OCI-LY7 (cell line): ENCODE measurements at regions not wholly inside any gene's neighbourhood (a gene's known extent, or its start where the extent isn't known, plus 50 kb on each side); places are given as distances from the start of the nearest gene placed in this dataset.

Source experiments
- BruUV-seq: library from RNA; stranded (reverse); fragments of 400-500 nt; replicated peaks from 2 replicates; lab custom pipeline; 2021; lab: Mats Ljungman, UMichigan
- CTCF ChIA-PET: fragments of 300-600 bp; sonication (Branson Sonifier 250); formaldehyde crosslinking; loops from one replicate; lab custom pipeline; 2022; ENCODE audit warnings: antibody characterized with exemption; ENCODE audit not compliant: unreplicated experiment; lab: Charles Lee
- POLR2A ChIA-PET: fragments of 300-600 bp; sonication (Branson Sonifier 250); formaldehyde crosslinking; loops from one replicate; lab custom pipeline; 2022; ENCODE audit warnings: antibody characterized with exemption; lab: Charles Lee
- DNase-seq: peaks from one replicate; pipeline ENCODE4 v3.0.0-alpha.2; 2015; ENCODE audit warnings: low spot score
- H2AFZ ChIP-seq: fragments of 200-600 bp; sonication (generic), shearing (Covaris generic); 2 replicates; pipeline ENCODE4 v1.6.1; 2014; ENCODE audit warnings: mild to moderate bottlenecking, antibody characterized with exemption, low read length, moderate library complexity
- H3K27ac ChIP-seq: fragments of 200-600 bp; sonication (generic); 2 replicates; pipeline ENCODE4 v1.5.1; 2014; ENCODE audit warnings: mixed run types, low read depth, mild to moderate bottlenecking, moderate library complexity, low read length, inconsistent platforms; ENCODE audit not compliant: poor library complexity, severe bottlenecking
- H3K36me3 ChIP-seq: fragments of 200-600 bp; sonication (generic); 2 replicates; pipeline ENCODE4 v1.6.1; 2014; ENCODE audit warnings: mild to moderate bottlenecking, antibody characterized with exemption, low read length, moderate library complexity, mixed read lengths; ENCODE audit not compliant: insufficient read depth
- H3K4me1 ChIP-seq: fragments of 200-600 bp; sonication (generic); 2 replicates; pipeline ENCODE4 v1.5.1; 2014; ENCODE audit warnings: mild to moderate bottlenecking, low read length; ENCODE audit not compliant: insufficient read depth, poor library complexity, severe bottlenecking
- H3K4me2 ChIP-seq: fragments of 200-600 bp; sonication (generic); 2 replicates; pipeline ENCODE4 v1.6.1; 2014; ENCODE audit warnings: mild to moderate bottlenecking, low read length
- H3K4me3 ChIP-seq: fragments of 200-600 bp; sonication (generic); 2 replicates; pipeline ENCODE4 v1.5.1; 2014; ENCODE audit warnings: mild to moderate bottlenecking, low read depth, low read length; ENCODE audit not compliant: poor library complexity, severe bottlenecking
- H3K79me2 ChIP-seq: fragments of 200-600 bp; sonication (generic); 2 replicates; pipeline ENCODE4 v1.6.1; 2016; ENCODE audit warnings: low read depth, mild to moderate bottlenecking, low read length, moderate library complexity, mixed read lengths; ENCODE audit not compliant: insufficient read depth
- H3K9me2 ChIP-seq: fragments of 200-600 bp; sonication (generic); 2 replicates; pipeline ENCODE4 v1.6.1; 2016; ENCODE audit warnings: mild to moderate bottlenecking, low read length, mixed read lengths; ENCODE audit not compliant: insufficient read depth
- H3K9me3 ChIP-seq: fragments of 200-600 bp; sonication (generic); 2 replicates; pipeline ENCODE4 v1.6.1; 2014; ENCODE audit warnings: mild to moderate bottlenecking, mixed run types, low read length, mixed read lengths
- H4K20me1 ChIP-seq: fragments of 200-600 bp; sonication (generic); 2 replicates; pipeline ENCODE4 v1.6.1; 2014; ENCODE audit warnings: mild to moderate bottlenecking, antibody characterized with exemption, low read length, moderate library complexity, mixed read lengths; ENCODE audit not compliant: insufficient read depth
- EZH2phosphoT487 ChIP-seq: fragments of 200-600 bp; sonication (generic); IDR thresholded peaks from 2 replicates; pipeline ENCODE4 v1.6.1; 2018; ENCODE audit warnings: low read depth, borderline replicate concordance, mild to moderate bottlenecking, mixed run types, antibody characterized with exemption, low read length, moderate library complexity, mixed read lengths
- intact Hi-C: fragments of 100-400 bp; cut with micrococcal nuclease; formaldehyde crosslinking; loops from one replicate; pipeline ENCODE4 v1.10.0; 2022; ENCODE audit not compliant: unreplicated experiment
- TF ChIP-seq, protein P1 (sequence below): fragments of 200-600 bp; sonication (generic); conservative IDR thresholded peaks from 2 replicates; pipeline ENCODE4 v1.5.1; 2014; ENCODE audit warnings: mild to moderate bottlenecking, antibody characterized with exemption, low read length, moderate library complexity, mixed read lengths

DNA sequence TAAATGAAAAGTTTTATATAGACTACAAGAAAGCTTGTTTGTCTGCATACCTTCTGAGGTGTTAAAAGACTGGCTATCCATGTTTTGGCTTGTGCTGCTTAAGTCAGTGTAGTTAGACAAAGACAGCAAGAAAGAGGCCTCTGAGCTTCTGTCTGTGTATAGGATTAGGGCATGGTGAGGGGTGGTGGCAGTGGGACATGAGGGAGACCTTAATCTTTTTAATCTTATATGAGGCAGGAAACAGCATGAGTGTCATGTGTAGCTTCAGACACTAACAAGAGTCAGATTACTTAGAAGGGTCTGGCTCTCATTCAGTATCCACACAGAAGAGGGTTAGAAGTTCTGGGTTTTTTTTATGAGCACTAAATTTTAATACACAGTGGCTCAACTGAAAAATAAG, 213.3 kb downstream of the GABRG1 start:
- Histone ChIP-seq H4K20me1 (no peaks in the 10 kb centered on the region), H3K4me3 (no peak overlapping the region), H3K27ac (no peak overlapping the region), H3K79me2 (no peaks in the 10 kb centered on the region), H3K9me3 (no peaks in the 10 kb centered on the region), H3K4me2 (no peak overlapping the region), H3K9me2 (no peaks in the 10 kb centered on the region), H3K36me3 (no peaks in the 10 kb centered on the region), H2AFZ (no peak overlapping the region), H3K4me1 (no peaks in the 10 kb centered on the region)
- no peak for DNase-seq
- CTCF ChIA-PET, result no interaction called here
- POLR2A ChIA-PET, result no interaction called here
- BruUV-seq, result no TSS peak
- TF ChIP-seq EZH2phosphoT487, result no peak
- TF ChIP-seq, protein P1, sequence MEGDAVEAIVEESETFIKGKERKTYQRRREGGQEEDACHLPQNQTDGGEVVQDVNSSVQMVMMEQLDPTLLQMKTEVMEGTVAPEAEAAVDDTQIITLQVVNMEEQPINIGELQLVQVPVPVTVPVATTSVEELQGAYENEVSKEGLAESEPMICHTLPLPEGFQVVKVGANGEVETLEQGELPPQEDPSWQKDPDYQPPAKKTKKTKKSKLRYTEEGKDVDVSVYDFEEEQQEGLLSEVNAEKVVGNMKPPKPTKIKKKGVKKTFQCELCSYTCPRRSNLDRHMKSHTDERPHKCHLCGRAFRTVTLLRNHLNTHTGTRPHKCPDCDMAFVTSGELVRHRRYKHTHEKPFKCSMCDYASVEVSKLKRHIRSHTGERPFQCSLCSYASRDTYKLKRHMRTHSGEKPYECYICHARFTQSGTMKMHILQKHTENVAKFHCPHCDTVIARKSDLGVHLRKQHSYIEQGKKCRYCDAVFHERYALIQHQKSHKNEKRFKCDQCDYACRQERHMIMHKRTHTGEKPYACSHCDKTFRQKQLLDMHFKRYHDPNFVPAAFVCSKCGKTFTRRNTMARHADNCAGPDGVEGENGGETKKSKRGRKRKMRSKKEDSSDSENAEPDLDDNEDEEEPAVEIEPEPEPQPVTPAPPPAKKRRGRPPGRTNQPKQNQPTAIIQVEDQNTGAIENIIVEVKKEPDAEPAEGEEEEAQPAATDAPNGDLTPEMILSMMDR, result no peak
- intact Hi-C loops, result no loop called here

DNA sequence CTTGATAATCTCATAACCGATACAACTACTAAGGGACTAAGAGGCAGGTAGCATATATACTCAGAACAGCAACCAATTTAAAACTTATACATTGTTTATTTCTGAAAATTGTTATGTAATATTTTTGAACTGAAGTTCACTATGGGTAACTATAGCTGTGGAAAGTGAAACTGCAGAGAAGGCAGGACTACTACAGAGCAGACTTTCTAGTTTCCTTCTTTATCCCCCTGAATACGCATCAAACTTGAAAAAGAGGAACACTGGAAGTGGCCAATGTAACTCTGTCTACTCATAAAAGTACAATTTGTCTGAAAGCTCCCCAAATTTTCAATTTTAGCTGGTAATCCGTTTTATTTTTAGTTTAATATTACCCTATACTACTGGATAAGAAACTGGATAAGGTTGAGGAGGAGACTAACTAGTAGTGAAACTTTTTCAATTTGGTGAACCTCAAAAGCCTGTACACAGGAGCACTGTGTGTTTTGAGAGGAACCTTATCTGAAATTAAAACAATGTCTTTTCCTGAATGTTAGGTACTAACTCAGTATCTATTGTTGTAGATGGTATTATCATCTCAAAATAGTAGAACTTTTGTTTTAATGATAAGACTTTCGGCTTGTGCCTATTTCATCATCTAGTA, 225.8 kb downstream of the GABRG1 start:
- Histone ChIP-seq H3K36me3 (no peaks in the 10 kb centered on the region), H3K79me2 (no peaks in the 10 kb centered on the region), H3K27ac (no peak overlapping the region), H3K9me2 (no peaks in the 10 kb centered on the region), H4K20me1 (no peaks in the 10 kb centered on the region), H3K9me3 (no peaks in the 10 kb centered on the region), H2AFZ (no peak overlapping the region), H3K4me2 (no peak overlapping the region), H3K4me3 (no peak overlapping the region), H3K4me1 (no peaks in the 10 kb centered on the region)
- intact Hi-C loops, result no loop called here
- TF ChIP-seq, protein P1, result no peak
- TF ChIP-seq EZH2phosphoT487, result no peak
- CTCF ChIA-PET, result no interaction called here
- no TSS peak for BruUV-seq
- POLR2A ChIA-PET, result no interaction called here
- DNase-seq, result no peak

- no peak for TF ChIP-seq EZH2phosphoT487
- TF ChIP-seq, protein P1, result no peak
- H2AFZ ChIP-seq, result no peak overlapping the region
- H3K4me2 ChIP-seq, result no peak overlapping the region
- no peaks in the 10 kb centered on the region for H3K36me3 ChIP-seq
- no TSS peak for BruUV-seq
- intact Hi-C loops, result no loop called here
- no peaks in the 10 kb centered on the region for H3K9me2 ChIP-seq
- CTCF ChIA-PET, result no interaction called here
- POLR2A ChIA-PET, result interaction anchor here (0.6 kb wide), 1 partner anchor 813 kb away, joined by 3 read pairs; no protein-coding TSS in a partner anchor
- H3K4me3 ChIP-seq, result no peak overlapping the region
- no peak for DNase-seq
- no peak overlapping the region for H3K27ac ChIP-seq
- no peaks in the 10 kb centered on the region for H3K4me1 ChIP-seq
- no peaks in the 10 kb centered on the region for H3K79me2 ChIP-seq
- no peaks in the 10 kb centered on the region for H4K20me1 ChIP-seq
- H3K9me3 ChIP-seq, result no peaks in the 10 kb centered on the region
Measured at GRCh38 chr4:45883421-45883820, 240.4 kb downstream of the GABRG1 start.
